G401.6 (cell line): ENCODE measurements at regions not wholly inside any gene's neighbourhood (a gene's known extent, or its start where the extent isn't known, plus 50 kb on each side); places are given as distances from the start of the nearest gene placed in this dataset.
"Not testable (repeated sequence)": the region's sequence is repeated elsewhere in the genome, so short reads cannot be mapped to it uniquely, and the experiment has no call there.

ENCODE experiments used
- FAIRE-seq: peaks from 2 replicates; lab custom pipeline; 2012; peaks lifted over from hg19 to GRCh38; lab: Jason Lieb, UNC

- FAIRE-seq: no peak
These were observed 80.2 kb downstream of the TMEM47 start for GRCh38 chrX:34576864-34577263.

- FAIRE-seq: no peak
These were observed 91.1 kb downstream of the TMEM47 start for GRCh38 chrX:34565981-34566380.

GRCh38 chrX:34563804-34564203 lies 93.3 kb downstream of the TMEM47 start:
- FAIRE-seq: no peak

GRCh38 chrX:34563061-34563460 lies 94.0 kb downstream of the TMEM47 start:
- no peak for FAIRE-seq

- FAIRE-seq: no peak
These were observed 95.1 kb downstream of the TMEM47 start for GRCh38 chrX:34562006-34562405.

- FAIRE-seq: no peak
These were observed 96.9 kb downstream of the TMEM47 start for GRCh38 chrX:34560180-34560579.

GRCh38 chrX:34559325-34559724 lies 97.8 kb downstream of the TMEM47 start:
- FAIRE-seq: no peak

GRCh38 chrX:34557733-34558132 lies 99.4 kb downstream of the TMEM47 start:
- no peak for FAIRE-seq

GRCh38 chrX:34555481-34555880 lies 101.6 kb downstream of the TMEM47 start:
- FAIRE-seq: no peak

- no peak for FAIRE-seq
These were observed 110.7 kb downstream of the TMEM47 start for GRCh38 chrX:34546366-34546765.

GRCh38 chrX:34528081-34528480 lies 129.0 kb downstream of the TMEM47 start:
- no peak for FAIRE-seq

GRCh38 chrX:34521563-34521962 lies 135.5 kb downstream of the TMEM47 start:
- FAIRE-seq: no peak

- no peak for FAIRE-seq
These were observed 147.7 kb downstream of the TMEM47 start for GRCh38 chrX:34509394-34509793.

GRCh38 chrX:34503119-34503518 lies 154.0 kb downstream of the TMEM47 start:
- no peak for FAIRE-seq

- FAIRE-seq: no peak
These were observed 164.0 kb downstream of the TMEM47 start for GRCh38 chrX:34493086-34493485.

- FAIRE-seq: no peak
These were observed 166.0 kb downstream of the TMEM47 start for GRCh38 chrX:34491126-34491525.

GRCh38 chrX:34487364-34487763 lies 169.7 kb downstream of the TMEM47 start:
- peak; percentile 17 for FAIRE-seq

GRCh38 chrX:34483980-34484379 lies 173.1 kb downstream of the TMEM47 start:
- FAIRE-seq: no peak

- FAIRE-seq: no peak
These were observed 186.6 kb downstream of the TMEM47 start for GRCh38 chrX:34470507-34470906.

- FAIRE-seq: no peak
These were observed 189.6 kb downstream of the TMEM47 start for GRCh38 chrX:34467437-34467836.

GRCh38 chrX:34463220-34463619 lies 193.9 kb downstream of the TMEM47 start:
- not testable (repeated sequence) for FAIRE-seq

- FAIRE-seq: not testable (repeated sequence)
These were observed 199.2 kb downstream of the TMEM47 start for GRCh38 chrX:34457850-34458249.

GRCh38 chrX:34437586-34437985 lies 219.5 kb downstream of the TMEM47 start:
- no peak for FAIRE-seq

GRCh38 chrX:34426334-34426733 lies 230.8 kb downstream of the TMEM47 start:
- FAIRE-seq: no peak

GRCh38 chrX:34406580-34406979 lies 250.5 kb downstream of the TMEM47 start:
- FAIRE-seq: no peak
